ENCODE measurements at regions not wholly inside any gene's neighbourhood (a gene's known extent, or its start where the extent isn't known, plus 50 kb on each side); places are given as distances from the start of the nearest gene placed in this dataset.

GRCh38 chr16:52301026-52301425, 245.9 kb downstream of the TOX3 start:
- TF ChIP-seq SMC3 (IDR thresholded peaks at IDR 0.05; ENCODE audit: low read depth, low read length) = no peak
- no peak for TF ChIP-seq BHLHE40 (IDR thresholded peaks at IDR 0.05; ENCODE audit: low read depth, low read length)
- no peak for TF ChIP-seq CHD1 (IDR thresholded peaks at IDR 0.05; ENCODE audit: low read depth, low read length)
- no peak for TF ChIP-seq MXI1 (IDR thresholded peaks at IDR 0.05; ENCODE audit: borderline replicate concordance, low read depth, low read length)
- no peak for TF ChIP-seq MAZ (IDR thresholded peaks at IDR 0.05; ENCODE audit: borderline replicate concordance, low read depth, low read length)
- no peak for TF ChIP-seq MAFK (IDR thresholded peaks at IDR 0.05; ENCODE audit: low read depth, low read length)
- no peak for TF ChIP-seq ELK1 (IDR thresholded peaks at IDR 0.05; ENCODE audit: borderline replicate concordance, low read depth, low read length)
- no peak for TF ChIP-seq CTCF (conservative IDR thresholded peaks at IDR 0.05; ENCODE audit: low read depth, low read length)
- TF ChIP-seq CEBPB (IDR thresholded peaks at IDR 0.05; ENCODE audit: low read depth, low read length) = no peak
- no peak for TF ChIP-seq POLR2A (IDR thresholded peaks at IDR 0.05; ENCODE audit: low read depth, low read length)
- no peak for TF ChIP-seq RFX5 (IDR thresholded peaks at IDR 0.05; ENCODE audit: low read depth, low read length)
- TF ChIP-seq RAD21 (IDR thresholded peaks at IDR 0.05; ENCODE audit: low read length) = no peak
- no peak for TF ChIP-seq RCOR1 (IDR thresholded peaks at IDR 0.05; ENCODE audit: insufficient replicate concordance, low read length)
- no peak for TF ChIP-seq FOS (IDR thresholded peaks at IDR 0.05; ENCODE audit: low read depth, low read length)
- TF ChIP-seq USF2 (IDR thresholded peaks at IDR 0.05; ENCODE audit: low read depth, low read length) = no peak
- no peak for TF ChIP-seq NFE2L2 (IDR thresholded peaks at IDR 0.05; ENCODE audit: low read depth, low read length)
- Histone ChIP-seq H2BK20ac (ENCODE audit: low read depth, low read length) (no peak overlapping the region), H3K79me1 (ENCODE audit: low read depth in 1 of 2, low read length in 2 of 2) (no peaks in the 10 kb centered on the region), H2AK5ac (ENCODE audit: low read depth, low read length) (no peak overlapping the region), H4K8ac (ENCODE audit: low read depth in 2 of 2, low read length in 2 of 2) (no peak overlapping the region), H3K9me3 (ENCODE audit: control insufficient read depth, insufficient read depth, low read length) (no peaks in the 10 kb centered on the region; the same call in 1 of the 2 replicates), H3K14ac (replicated peaks; ENCODE audit: low read depth, low read length) (no peak overlapping the region), H3K27ac (ENCODE audit: insufficient read depth, low read length) (no peak overlapping the region), H2AK9ac (replicated peaks; ENCODE audit: low read depth, low read length, poor library complexity) (no peak overlapping the region), H3K9me1 (ENCODE audit: insufficient read depth, low read length) (no peaks in the 10 kb centered on the region), H2BK5ac (ENCODE audit: low read depth, low read length, poor library complexity, severe bottlenecking) (no peak overlapping the region), H3K4me1 (ENCODE audit: control insufficient read depth, insufficient read depth, low read length) (no peaks in the 10 kb centered on the region), H3K4ac (ENCODE audit: low read depth, low read length) (no peak overlapping the region), H2AFZ (replicated peaks; ENCODE audit: low read length, poor library complexity) (no peak overlapping the region), H4K5ac (ENCODE audit: low read depth, low read length) (no peak overlapping the region), H2BK15ac (ENCODE audit: low read depth, low read length) (no peak overlapping the region), H3K4me3 (ENCODE audit: insufficient read depth, low read depth, low read length) (no peak overlapping the region), H3K23ac (ENCODE audit: low read depth, low read length) (no peak overlapping the region), H4K20me1 (ENCODE audit: insufficient read depth, low read length) (no peaks in the 10 kb centered on the region), H4K91ac (ENCODE audit: insufficient read depth, low read depth, low read length) (no peak overlapping the region), H3K56ac (ENCODE audit: extremely low read depth, insufficient read depth, low read length) (no peak overlapping the region), H2BK120ac (ENCODE audit: low read depth, low read length) (no peak overlapping the region), H3K36me3 (ENCODE audit: control insufficient read depth, insufficient read depth, low read length) (no peaks in the 10 kb centered on the region), H3K27me3 (ENCODE audit: control insufficient read depth, insufficient read depth, low read length) (no peaks in the 10 kb centered on the region), H3K4me2 (ENCODE audit: low read depth, low read length) (no peak overlapping the region), H3K18ac (ENCODE audit: low read depth, low read length) (no peak overlapping the region), H3K9ac (ENCODE audit: low read depth, low read length) (no peak overlapping the region)
- no CpG with 5 or more reads among the region's 4 CpGs for WGBS, 2 experiments (ENCODE audit: extremely low coverage in 2 of 2, insufficient read length in 1 of 2)
- dilution Hi-C loops (cut with HindIII; ENCODE audit: low sequenced_read_pairs, unreplicated experiment) (no loop called here), in situ Hi-C loops (cut with MboI; ENCODE audit: low sequenced_read_pairs) (no loop called here), intact Hi-C loops (cut with micrococcal nuclease) (no loop called here)
- no TSS peak for BruUV-seq (replicated peaks)
- CTCF ChIA-PET = no interaction called here
- POLR2A ChIA-PET (ENCODE audit: unreplicated experiment) = no interaction called here
- ATAC-seq (ENCODE audit: low read depth) = no peak
- no peak for DNase-seq

All from IMR-90 (cell line).